ENCODE measurements at regions not wholly inside any gene's neighbourhood (a gene's known extent, or its start where the extent isn't known, plus 50 kb on each side); places are given as distances from the start of the nearest gene placed in this dataset.

- H3K9me3 ChIP-seq (ENCODE audit: low read depth), result no peaks in the 10 kb centered on the region
- H3K27ac ChIP-seq, result no peak overlapping the region
- H3K4me2 ChIP-seq, result no peak overlapping the region
- no peaks in the 10 kb centered on the region for H3K27me3 ChIP-seq
- no peak overlapping the region for H3K4me3 ChIP-seq
- DNase-seq (ENCODE audit: low spot score), result no peak
- no peaks in the 10 kb centered on the region for H4K20me1 ChIP-seq (ENCODE audit: insufficient read depth, poor library complexity, severe bottlenecking)
- TF ChIP-seq, protein P1, sequence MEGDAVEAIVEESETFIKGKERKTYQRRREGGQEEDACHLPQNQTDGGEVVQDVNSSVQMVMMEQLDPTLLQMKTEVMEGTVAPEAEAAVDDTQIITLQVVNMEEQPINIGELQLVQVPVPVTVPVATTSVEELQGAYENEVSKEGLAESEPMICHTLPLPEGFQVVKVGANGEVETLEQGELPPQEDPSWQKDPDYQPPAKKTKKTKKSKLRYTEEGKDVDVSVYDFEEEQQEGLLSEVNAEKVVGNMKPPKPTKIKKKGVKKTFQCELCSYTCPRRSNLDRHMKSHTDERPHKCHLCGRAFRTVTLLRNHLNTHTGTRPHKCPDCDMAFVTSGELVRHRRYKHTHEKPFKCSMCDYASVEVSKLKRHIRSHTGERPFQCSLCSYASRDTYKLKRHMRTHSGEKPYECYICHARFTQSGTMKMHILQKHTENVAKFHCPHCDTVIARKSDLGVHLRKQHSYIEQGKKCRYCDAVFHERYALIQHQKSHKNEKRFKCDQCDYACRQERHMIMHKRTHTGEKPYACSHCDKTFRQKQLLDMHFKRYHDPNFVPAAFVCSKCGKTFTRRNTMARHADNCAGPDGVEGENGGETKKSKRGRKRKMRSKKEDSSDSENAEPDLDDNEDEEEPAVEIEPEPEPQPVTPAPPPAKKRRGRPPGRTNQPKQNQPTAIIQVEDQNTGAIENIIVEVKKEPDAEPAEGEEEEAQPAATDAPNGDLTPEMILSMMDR (IDR thresholded peaks at IDR 0.05; ENCODE audit: poor library complexity), result no peak
- no peak for TF ChIP-seq EZH2phosphoT487 (IDR thresholded peaks at IDR 0.05; ENCODE audit: low read depth, severe bottlenecking, unreplicated experiment)
- no peak for TF ChIP-seq EZH2 (IDR thresholded peaks at IDR 0.05; ENCODE audit: borderline replicate concordance)
- H3K4me1 ChIP-seq (ENCODE audit: insufficient read depth), result no peaks in the 10 kb centered on the region
- H3K79me2 ChIP-seq, result no peaks in the 10 kb centered on the region
- 96% methylated on average over 1 of the region's 1 CpG for WGBS (ENCODE audit: low lambda C conversion rate, missing lambda C conversion rate)
- no peak overlapping the region for H2AFZ ChIP-seq
- no peaks in the 10 kb centered on the region for H3K9me2 ChIP-seq (replicated peaks; ENCODE audit: insufficient read depth)
- H3K36me3 ChIP-seq (replicated peaks; ENCODE audit: insufficient read depth, low read depth), result no peaks in the 10 kb centered on the region
Observed at GRCh38 chr13:77443511-77443910, 92.0 kb upstream of the SCEL start.

DNA sequence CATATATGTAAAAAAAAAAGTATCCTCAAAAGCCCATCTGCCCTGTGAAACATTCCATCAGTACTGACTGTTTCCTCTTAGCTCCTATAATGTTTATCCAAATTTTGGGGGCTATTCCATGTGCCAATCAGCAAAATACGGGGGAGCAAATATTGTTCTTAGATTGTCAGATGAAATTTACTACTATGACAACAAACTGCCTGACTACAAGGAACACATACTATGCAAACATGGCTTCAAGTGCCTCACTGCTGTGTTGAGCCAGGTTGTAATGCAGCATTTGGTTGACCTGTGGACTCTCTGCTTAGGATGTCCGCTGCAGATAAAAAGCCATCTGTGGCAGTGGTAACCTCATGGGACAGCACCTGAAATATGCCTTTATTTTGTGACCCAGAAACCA lies 98.2 kb upstream of the SCEL start:
- Histone ChIP-seq H3K4me2 (no peak overlapping the region), H3K4me3 (no peak overlapping the region), H4K20me1 (ENCODE audit: insufficient read depth, poor library complexity, severe bottlenecking) (no peaks in the 10 kb centered on the region), H3K27ac (no peak overlapping the region), H3K9me3 (ENCODE audit: low read depth) (no peaks in the 10 kb centered on the region), H3K4me1 (ENCODE audit: insufficient read depth) (no peaks in the 10 kb centered on the region), H3K79me2 (no peaks in the 10 kb centered on the region), H2AFZ (no peak overlapping the region), H3K36me3 (replicated peaks; ENCODE audit: insufficient read depth, low read depth) (no peaks in the 10 kb centered on the region), H3K27me3 (no peaks in the 10 kb centered on the region), H3K9me2 (replicated peaks; ENCODE audit: insufficient read depth) (no peaks in the 10 kb centered on the region)
- DNase-seq (ENCODE audit: low spot score), result peak; percentile 19
- 40% methylated on average over 2 of the region's 2 CpGs for WGBS (ENCODE audit: low lambda C conversion rate, missing lambda C conversion rate)
- TF ChIP-seq EZH2phosphoT487 (IDR thresholded peaks at IDR 0.05; ENCODE audit: low read depth, severe bottlenecking, unreplicated experiment), result no peak
- no peak for TF ChIP-seq EZH2 (IDR thresholded peaks at IDR 0.05; ENCODE audit: borderline replicate concordance)
- TF ChIP-seq, protein P1 (IDR thresholded peaks at IDR 0.05; ENCODE audit: poor library complexity), result no peak

- no peaks in the 10 kb centered on the region for H3K36me3 ChIP-seq (replicated peaks; ENCODE audit: insufficient read depth, low read depth)
- no peaks in the 10 kb centered on the region for H4K20me1 ChIP-seq (ENCODE audit: insufficient read depth, poor library complexity, severe bottlenecking)
- H3K4me1 ChIP-seq (ENCODE audit: insufficient read depth), result no peaks in the 10 kb centered on the region
- no peaks in the 10 kb centered on the region for H3K9me3 ChIP-seq (ENCODE audit: low read depth)
- WGBS (ENCODE audit: low lambda C conversion rate, missing lambda C conversion rate), result 92% methylated on average over 1 of the region's 1 CpG
- no peak overlapping the region for H2AFZ ChIP-seq
- no peak for DNase-seq (ENCODE audit: low spot score)
- TF ChIP-seq EZH2 (IDR thresholded peaks at IDR 0.05; ENCODE audit: borderline replicate concordance) (no peak), EZH2phosphoT487 (IDR thresholded peaks at IDR 0.05; ENCODE audit: low read depth, severe bottlenecking, unreplicated experiment) (no peak)
- TF ChIP-seq, protein P1 (IDR thresholded peaks at IDR 0.05; ENCODE audit: poor library complexity), result no peak
- H3K79me2 ChIP-seq, result no peaks in the 10 kb centered on the region
- H3K4me3 ChIP-seq, result no peak overlapping the region
- H3K9me2 ChIP-seq (replicated peaks; ENCODE audit: insufficient read depth), result no peaks in the 10 kb centered on the region
- no peak overlapping the region for H3K4me2 ChIP-seq
- no peaks in the 10 kb centered on the region for H3K27me3 ChIP-seq
- no peak overlapping the region for H3K27ac ChIP-seq
Observed at GRCh38 chr13:77434289-77434688, 101.2 kb upstream of the SCEL start.

- Histone ChIP-seq H3K4me2 (no peak overlapping the region), H3K27ac (no peak overlapping the region), H3K4me1 (ENCODE audit: insufficient read depth) (no peaks in the 10 kb centered on the region), H3K9me3 (ENCODE audit: low read depth) (no peaks in the 10 kb centered on the region), H3K9me2 (replicated peaks; ENCODE audit: insufficient read depth) (no peaks in the 10 kb centered on the region), H2AFZ (no peak overlapping the region), H3K36me3 (replicated peaks; ENCODE audit: insufficient read depth, low read depth) (no peaks in the 10 kb centered on the region), H4K20me1 (ENCODE audit: insufficient read depth, poor library complexity, severe bottlenecking) (no peaks in the 10 kb centered on the region), H3K79me2 (no peaks in the 10 kb centered on the region), H3K27me3 (no peaks in the 10 kb centered on the region), H3K4me3 (no peak overlapping the region)
- TF ChIP-seq, protein P1 (IDR thresholded peaks at IDR 0.05; ENCODE audit: poor library complexity), result no peak
- TF ChIP-seq EZH2 (IDR thresholded peaks at IDR 0.05; ENCODE audit: borderline replicate concordance) (no peak), EZH2phosphoT487 (IDR thresholded peaks at IDR 0.05; ENCODE audit: low read depth, severe bottlenecking, unreplicated experiment) (no peak)
- DNase-seq (ENCODE audit: low spot score), result no peak
Observed at GRCh38 chr13:77431449-77431848, 104.1 kb upstream of the SCEL start.

All from hepatocyte (in vitro differentiated cells).